Loucy (cell line): ENCODE measurements at regions not wholly inside any gene's neighbourhood (a gene's known extent, or its start where the extent isn't known, plus 50 kb on each side); places are given as distances from the start of the nearest gene placed in this dataset.
"Not testable (repeated sequence)": the region's sequence is repeated elsewhere in the genome, so short reads cannot be mapped to it uniquely, and the experiment has no call there.

Experiments
- H2AFZ ChIP-seq: fragments of 200-600 bp; sonication (generic); 2 replicates; pipeline ENCODE4 v1.6.0; 2016; ENCODE audit warnings: antibody characterized with exemption, mild to moderate bottlenecking, low read length, moderate library complexity
- H3F3A ChIP-seq: fragments of 200-600 bp; 2 replicates; pipeline ENCODE4 v1.6.0; 2016; ENCODE audit warnings: antibody characterized with exemption, low read depth, mild to moderate bottlenecking
- H3K27me3 ChIP-seq: fragments of 200-600 bp; sonication (generic); 2 replicates; pipeline ENCODE4 v1.6.1; 2014; ENCODE audit warnings: low read length, mild to moderate bottlenecking; ENCODE audit not compliant: insufficient read depth, poor library complexity, severe bottlenecking
- H3K36me3 ChIP-seq: fragments of 200-600 bp; sonication (generic); 2 replicates; pipeline ENCODE4 v1.6.1; 2016; ENCODE audit warnings: low read length; ENCODE audit not compliant: insufficient read depth
- H3K4me1 ChIP-seq: fragments of 200-600 bp; sonication (generic); 2 replicates; pipeline ENCODE4 v1.5.1; 2014; ENCODE audit warnings: low read length, mild to moderate bottlenecking; ENCODE audit not compliant: insufficient read depth, poor library complexity, severe bottlenecking
- H3K4me2 ChIP-seq: fragments of 200-600 bp; sonication (generic); 2 replicates; pipeline ENCODE4 v1.6.0; 2014; ENCODE audit warnings: antibody characterized with exemption, low read length, low read depth, mild to moderate bottlenecking; ENCODE audit not compliant: poor library complexity, severe bottlenecking
- H3K4me3 ChIP-seq: fragments of 200-600 bp; sonication (generic); 2 replicates; pipeline ENCODE4 v1.5.1; 2014; ENCODE audit warnings: low read length, mild to moderate bottlenecking, mixed read lengths; ENCODE audit not compliant: poor library complexity, severe bottlenecking
- H3K79me2 ChIP-seq: fragments of 200-600 bp; sonication (generic); 2 replicates; pipeline ENCODE4 v1.6.1; 2014; ENCODE audit warnings: low read length; ENCODE audit not compliant: insufficient read depth
- H3K9ac ChIP-seq: fragments of 200-600 bp; sonication (generic); 2 replicates; pipeline ENCODE4 v1.6.0; 2014; ENCODE audit warnings: mild to moderate bottlenecking, low read depth, low read length, moderate library complexity; ENCODE audit not compliant: poor library complexity, severe bottlenecking
- H3K9me2 ChIP-seq: fragments of 200-600 bp; sonication (generic); replicated peaks from 2 replicates; pipeline ENCODE4 v1.6.1; 2016; ENCODE audit warnings: low read depth, low read length, mixed read lengths
- H3K9me3 ChIP-seq: fragments of 200-600 bp; sonication (generic); 2 replicates; pipeline ENCODE4 v1.6.1; 2014; ENCODE audit warnings: mild to moderate bottlenecking, antibody characterized with exemption, low read length, low read depth; ENCODE audit not compliant: insufficient read depth
- H4K20me1 ChIP-seq: fragments of 200-600 bp; sonication (generic); 2 replicates; pipeline ENCODE4 v1.6.0; 2014; ENCODE audit warnings: antibody characterized with exemption, low read length, mild to moderate bottlenecking; ENCODE audit not compliant: insufficient read depth, poor library complexity, severe bottlenecking
- EZH2phosphoT487 ChIP-seq: fragments of 200-600 bp; IDR thresholded peaks from 2 replicates; pipeline ENCODE4 v1.6.1; 2018; ENCODE audit warnings: antibody characterized with exemption, mild to moderate bottlenecking, moderate library complexity, borderline replicate concordance
- TF ChIP-seq, protein P1 (sequence below): fragments of 200-600 bp; sonication (generic); conservative IDR thresholded peaks from 2 replicates; pipeline ENCODE4 v1.5.1; 2014; ENCODE audit warnings: mild to moderate bottlenecking, antibody characterized with exemption, low read length

- H3K4me1 ChIP-seq, result no peaks in the 10 kb centered on the region
- H3K4me2 ChIP-seq, result no peak overlapping the region
- no peaks in the 10 kb centered on the region for H3K36me3 ChIP-seq
- TF ChIP-seq EZH2phosphoT487, result no peak
- TF ChIP-seq, protein P1, sequence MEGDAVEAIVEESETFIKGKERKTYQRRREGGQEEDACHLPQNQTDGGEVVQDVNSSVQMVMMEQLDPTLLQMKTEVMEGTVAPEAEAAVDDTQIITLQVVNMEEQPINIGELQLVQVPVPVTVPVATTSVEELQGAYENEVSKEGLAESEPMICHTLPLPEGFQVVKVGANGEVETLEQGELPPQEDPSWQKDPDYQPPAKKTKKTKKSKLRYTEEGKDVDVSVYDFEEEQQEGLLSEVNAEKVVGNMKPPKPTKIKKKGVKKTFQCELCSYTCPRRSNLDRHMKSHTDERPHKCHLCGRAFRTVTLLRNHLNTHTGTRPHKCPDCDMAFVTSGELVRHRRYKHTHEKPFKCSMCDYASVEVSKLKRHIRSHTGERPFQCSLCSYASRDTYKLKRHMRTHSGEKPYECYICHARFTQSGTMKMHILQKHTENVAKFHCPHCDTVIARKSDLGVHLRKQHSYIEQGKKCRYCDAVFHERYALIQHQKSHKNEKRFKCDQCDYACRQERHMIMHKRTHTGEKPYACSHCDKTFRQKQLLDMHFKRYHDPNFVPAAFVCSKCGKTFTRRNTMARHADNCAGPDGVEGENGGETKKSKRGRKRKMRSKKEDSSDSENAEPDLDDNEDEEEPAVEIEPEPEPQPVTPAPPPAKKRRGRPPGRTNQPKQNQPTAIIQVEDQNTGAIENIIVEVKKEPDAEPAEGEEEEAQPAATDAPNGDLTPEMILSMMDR, result no peak
- H3K27me3 ChIP-seq, result no peaks in the 10 kb centered on the region
- H3K9me2 ChIP-seq, result no peaks in the 10 kb centered on the region
- no peak overlapping the region for H3K9ac ChIP-seq
- no peak overlapping the region for H3K4me3 ChIP-seq
- no peaks in the 10 kb centered on the region for H4K20me1 ChIP-seq
- H3K79me2 ChIP-seq, result no peaks in the 10 kb centered on the region
- H3K9me3 ChIP-seq, result no peaks in the 10 kb centered on the region
- no peaks in the 10 kb centered on the region for H3F3A ChIP-seq
- no peak overlapping the region for H2AFZ ChIP-seq
Measured at GRCh38 chr5:123940416-123940815, 428.4 kb downstream of the CSNK1G3 start.

- no peak overlapping the region for H3K4me2 ChIP-seq
- H2AFZ ChIP-seq, result no peak overlapping the region
- no peak overlapping the region for H3K4me3 ChIP-seq
- no peaks in the 10 kb centered on the region for H3K9me3 ChIP-seq
- no peaks in the 10 kb centered on the region for H3K4me1 ChIP-seq
- TF ChIP-seq, protein P1, result peak; percentile 55
- TF ChIP-seq EZH2phosphoT487, result no peak
- no peak overlapping the region for H3K9ac ChIP-seq
- H3K79me2 ChIP-seq, result no peaks in the 10 kb centered on the region
- no peaks in the 10 kb centered on the region for H3F3A ChIP-seq
- no peaks in the 10 kb centered on the region for H3K36me3 ChIP-seq
- H4K20me1 ChIP-seq, result no peaks in the 10 kb centered on the region
- H3K27me3 ChIP-seq, result no peaks in the 10 kb centered on the region
- no peaks in the 10 kb centered on the region for H3K9me2 ChIP-seq
Measured at GRCh38 chr5:123937230-123937629, 425.3 kb downstream of the CSNK1G3 start.

DNA sequence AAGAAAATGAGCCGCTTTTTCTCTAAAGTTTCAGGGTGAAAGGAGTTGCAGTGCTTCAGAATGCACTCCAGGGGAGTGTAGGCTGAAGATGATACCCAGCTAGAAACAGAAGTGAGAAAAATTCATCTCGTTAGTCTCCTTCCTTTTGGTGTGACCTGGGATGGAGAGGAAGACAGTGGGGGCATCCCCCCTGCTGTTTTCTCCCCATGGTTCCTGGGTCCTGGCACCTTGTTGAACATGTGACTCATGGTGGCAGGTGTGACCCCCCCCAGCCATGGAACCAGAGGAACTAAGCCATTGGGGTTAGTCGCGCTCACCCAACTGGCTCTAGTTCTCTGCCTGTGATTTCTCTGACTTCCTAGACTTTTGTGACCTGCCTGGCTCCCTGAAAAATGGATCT is 424.6 kb downstream of the CSNK1G3 start:
- Histone ChIP-seq H3K9me3 (no peaks in the 10 kb centered on the region), H3K36me3 (no peaks in the 10 kb centered on the region), H4K20me1 (no peaks in the 10 kb centered on the region), H3K79me2 (no peaks in the 10 kb centered on the region), H2AFZ (no peak overlapping the region), H3K9me2 (no peaks in the 10 kb centered on the region), H3K4me3 (no peak overlapping the region), H3K27me3 (no peaks in the 10 kb centered on the region), H3K9ac (no peak overlapping the region), H3K4me2 (no peak overlapping the region), H3K4me1 (no peaks in the 10 kb centered on the region), H3F3A (no peaks in the 10 kb centered on the region)
- TF ChIP-seq, protein P1, result no peak
- no peak for TF ChIP-seq EZH2phosphoT487

GRCh38 chr5:123933812-123934211 is 421.8 kb downstream of the CSNK1G3 start:
- not testable (repeated sequence) for H4K20me1 ChIP-seq, H3K79me2 ChIP-seq, H3K9me2 ChIP-seq, H3K27me3 ChIP-seq, H3K9ac ChIP-seq, H3K4me1 ChIP-seq, H3K4me3 ChIP-seq, H3K9me3 ChIP-seq, H2AFZ ChIP-seq, H3K4me2 ChIP-seq, H3K36me3 ChIP-seq, H3F3A ChIP-seq
